Heart left ventricle (tissue), 16 donors: ENCODE measurements at regions not wholly inside any gene's neighbourhood (a gene's known extent, or its start where the extent isn't known, plus 50 kb on each side); places are given as distances from the start of the nearest gene placed in this dataset.

Experiments used
- ATAC-seq, 4 donors: fragments of 200-7000 bp; cut with Tn5 transposase; one replicate each; pipeline ENCODE4 v1.9.1; 2020 to 2022; ENCODE audit warnings: moderate library complexity in 4 of 4, mild to moderate bottlenecking in 3 of 4, moderate number of reproducible peaks in 1 of 4
- DNase-seq, 5 donors: peaks; one replicate each; pipeline ENCODE4 v3.0.0-alpha.2; 2020
- H3K27ac ChIP-seq, 12 donors: fragments of 200-600 bp; sonication (generic) in 4 of 12; one replicate each; pipeline versions ENCODE4 v1.5.0 to v1.8.0; 2016 to 2022; ENCODE audit warnings: mild to moderate bottlenecking in 2 of 12
- H3K27me3 ChIP-seq, 9 donors: fragments of 200-600 bp; sonication (generic) in 2 of 9; one replicate each; pipeline versions ENCODE4 v1.5.1 to v1.8.0; 2016 to 2022; ENCODE audit warnings: mild to moderate bottlenecking in 3 of 9
- H3K36me3 ChIP-seq, 9 donors: fragments of 200-600 bp; sonication (generic) in 2 of 9; one replicate each; pipeline versions ENCODE4 v1.5.0 to v1.8.0; 2018 to 2022; ENCODE audit warnings: mild to moderate bottlenecking in 2 of 9
- H3K4me1 ChIP-seq, 12 donors: fragments of 200-600 bp; sonication (generic) in 4 of 12; one replicate each; pipeline versions ENCODE4 v1.5.0 to v1.8.0; 2016 to 2022; ENCODE audit warnings: mild to moderate bottlenecking in 3 of 12
- H3K4me3 ChIP-seq, 12 donors: fragments of 200-600 bp; sonication (generic) in 4 of 12; one replicate each; pipeline versions ENCODE4 v1.5.0 to v1.8.0; 2017 to 2022; ENCODE audit warnings: mild to moderate bottlenecking in 9 of 12, moderate library complexity in 4 of 12
- H3K9me3 ChIP-seq, 12 donors: fragments of 200-600 bp; sonication (generic) in 4 of 12; one replicate each; pipeline versions ENCODE4 v1.5.0 to v1.8.0; 2016 to 2022; ENCODE audit warnings: mild to moderate bottlenecking in 1 of 12
- POLR2A ChIP-seq, 2 donors: fragments of 450-650 bp; IDR thresholded peaks; one replicate each; pipeline ENCODE4 v1.6.1; 2017; ENCODE audit warnings: antibody characterized with exemption in 2 of 2, mild to moderate bottlenecking in 2 of 2, moderate library complexity in 2 of 2
- WGBS, 4 donors: extraction: QIAGEN DNeasy Blood & Tissue Kit in 2 of 4; methylation state at CpG; one replicate each; pipeline versions ENCODE4 v1.1.5 to v1.1.7; 2013 to 2018; 5-methylcytosine and 5-hydroxymethylcytosine counted together
- intact Hi-C, 10 donors: fragments of 100-400 bp; cut with DNase I; formaldehyde crosslinking; loops; one replicate each; pipeline versions ENCODE4 v1.11.1 to v1.14.2; 2022
- TF ChIP-seq, protein P1 (sequence below), 12 donors: fragments of 200-600 bp; sonication (generic) in 4 of 12; IDR thresholded peaks; one replicate each; pipeline versions ENCODE4 v1.5.0 to v1.8.0; 2018 to 2022; ENCODE audit warnings: antibody characterized with exemption in 12 of 12, mild to moderate bottlenecking in 5 of 12
- donor health status: ischemic (EF 13 %, LVEDD 7.1; RV severe dilation, severe dysfunction).
- donor health status: healthy with polysubstance abuse.
- donor health status: DM: no; HTN: yes; CAD: no.
- donor health status: DM: no; HTN: no; CAD: no.
- donor health status: ischemic (EF 25% LVEDD 6.9; RV normal size, moderate dysfunction).
- donor health status: ischemic (EF 25% LVEDD 5.7; RV mildly dilated, moderate dysfunction).
- donor health status: healthy.
- donor health status: DM: yes; HTN: yes; CAD: no.
- donor health status: ischemic (EF 35%, LVEDD 5.7; RV mildly dilated, moderate dysfunction).
- donor health status: nonischemic (EF 11% LVEDD 7.7; RV severe dilation, severe dysfunction).
- donor health status: DM: yes; HTN: yes; CAD: no.
- donor health status: PGD.
- donor health status: ischemic (EF 29% LVEDD 5.4; RV normal size, mild dysfunction).
- donor health status: nonischemic (EF 23%, LVEDD 6.1; RV moderate dilation, normal function).

DNA sequence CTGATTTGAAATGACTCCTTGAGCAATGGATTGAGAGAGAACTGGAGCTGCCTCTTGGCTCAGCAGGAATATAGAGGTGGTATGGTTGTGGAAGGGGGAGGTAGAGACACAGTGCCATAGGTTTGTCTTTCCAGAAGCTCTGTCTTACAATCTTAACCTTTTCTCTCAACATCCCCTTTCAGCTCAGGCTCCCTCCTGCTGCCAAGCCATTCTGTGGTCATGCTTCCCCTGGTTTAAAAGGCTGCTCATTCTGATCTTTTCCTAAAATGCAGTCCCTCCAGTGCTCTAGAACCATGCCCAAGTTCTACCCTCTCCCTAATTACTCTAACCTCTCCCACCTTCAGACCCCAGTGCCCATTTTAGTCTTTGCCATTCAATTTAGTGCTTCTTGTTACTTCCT lies 517.9 kb upstream of the MARCKS start:
- Histone ChIP-seq H3K4me3 (no peak overlapping the region), H3K9me3 (no peaks in the 10 kb centered on the region), H3K27me3 (no peaks in the 10 kb centered on the region), H3K27ac (no peak overlapping the region), H3K36me3 (no peaks in the 10 kb centered on the region), H3K4me1 (peaks cover 0 to 5% (median 0%) of the 10 kb centered on the region in 12 donors)
- intact Hi-C loops = no loop called here
- TF ChIP-seq POLR2A (IDR thresholded peaks at IDR 0.05) = no peak
- TF ChIP-seq, protein P1, sequence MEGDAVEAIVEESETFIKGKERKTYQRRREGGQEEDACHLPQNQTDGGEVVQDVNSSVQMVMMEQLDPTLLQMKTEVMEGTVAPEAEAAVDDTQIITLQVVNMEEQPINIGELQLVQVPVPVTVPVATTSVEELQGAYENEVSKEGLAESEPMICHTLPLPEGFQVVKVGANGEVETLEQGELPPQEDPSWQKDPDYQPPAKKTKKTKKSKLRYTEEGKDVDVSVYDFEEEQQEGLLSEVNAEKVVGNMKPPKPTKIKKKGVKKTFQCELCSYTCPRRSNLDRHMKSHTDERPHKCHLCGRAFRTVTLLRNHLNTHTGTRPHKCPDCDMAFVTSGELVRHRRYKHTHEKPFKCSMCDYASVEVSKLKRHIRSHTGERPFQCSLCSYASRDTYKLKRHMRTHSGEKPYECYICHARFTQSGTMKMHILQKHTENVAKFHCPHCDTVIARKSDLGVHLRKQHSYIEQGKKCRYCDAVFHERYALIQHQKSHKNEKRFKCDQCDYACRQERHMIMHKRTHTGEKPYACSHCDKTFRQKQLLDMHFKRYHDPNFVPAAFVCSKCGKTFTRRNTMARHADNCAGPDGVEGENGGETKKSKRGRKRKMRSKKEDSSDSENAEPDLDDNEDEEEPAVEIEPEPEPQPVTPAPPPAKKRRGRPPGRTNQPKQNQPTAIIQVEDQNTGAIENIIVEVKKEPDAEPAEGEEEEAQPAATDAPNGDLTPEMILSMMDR (IDR thresholded peaks at IDR 0.05) = no peak
- ATAC-seq = no peak
- no peak for DNase-seq

DNA sequence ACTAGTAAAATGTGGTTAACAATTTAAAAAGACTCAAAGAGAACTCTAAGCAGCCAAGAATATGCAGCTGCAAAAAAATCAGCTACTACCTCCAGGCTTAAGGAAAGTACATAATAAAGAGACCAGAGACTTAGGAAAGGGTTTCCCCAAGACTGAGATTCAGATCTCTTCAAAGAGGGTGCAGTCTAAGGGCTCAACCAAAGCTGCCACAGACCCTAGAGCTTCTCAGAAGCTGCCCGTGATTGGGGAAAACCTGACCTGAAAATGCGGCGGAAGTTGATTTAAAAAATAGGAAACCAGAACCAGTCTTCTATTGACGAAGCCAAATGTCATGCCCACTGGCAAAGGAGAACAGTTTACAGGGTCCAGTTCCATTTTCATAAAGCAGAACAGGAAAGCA lies 516.8 kb upstream of the MARCKS start:
- H3K36me3 ChIP-seq = no peaks in the 10 kb centered on the region
- DNase-seq (no peak), ATAC-seq (no peak)
- no peak overlapping the region for H3K4me3 ChIP-seq
- H3K4me1 ChIP-seq = peaks cover 0 to 5% (median 0%) of the 10 kb centered on the region in 12 donors
- H3K27me3 ChIP-seq = no peaks in the 10 kb centered on the region
- intact Hi-C loops = no loop called here
- H3K27ac ChIP-seq = no peak overlapping the region
- no peaks in the 10 kb centered on the region for H3K9me3 ChIP-seq
- WGBS, 4 donors = 94 to 99% (median 96%) methylated on average over 4 of the region's 4 CpGs
- no peak for TF ChIP-seq POLR2A (IDR thresholded peaks at IDR 0.05)
- TF ChIP-seq, protein P1 (IDR thresholded peaks at IDR 0.05) = no peak

DNA sequence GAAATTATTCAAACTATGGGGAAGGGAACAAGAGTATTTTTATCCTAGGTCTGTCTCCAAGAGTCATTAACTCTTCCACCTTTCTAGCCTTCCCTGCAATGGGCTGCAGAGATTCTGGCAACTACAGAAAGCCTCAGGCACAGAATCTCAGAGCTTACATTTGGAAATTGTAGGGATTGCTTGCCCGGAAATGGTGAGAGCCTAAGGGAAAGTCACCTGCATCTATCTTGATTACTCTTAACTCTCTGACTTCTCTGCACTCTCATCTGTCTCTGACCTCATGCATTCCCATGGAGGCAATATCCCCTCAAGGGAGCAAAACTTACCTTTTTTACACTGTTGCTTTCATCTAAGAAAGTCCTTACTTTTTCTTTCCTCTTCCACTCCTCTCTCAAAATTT lies 513.2 kb upstream of the MARCKS start:
- intact Hi-C loops = no loop called here
- Histone ChIP-seq H3K4me3 (no peak overlapping the region), H3K36me3 (no peaks in the 10 kb centered on the region), H3K27me3 (no peaks in the 10 kb centered on the region), H3K27ac (no peak overlapping the region), H3K4me1 (peaks cover 0 to 3% (median 0%) of the 10 kb centered on the region in 12 donors), H3K9me3 (no peaks in the 10 kb centered on the region)
- TF ChIP-seq POLR2A (IDR thresholded peaks at IDR 0.05) = no peak
- TF ChIP-seq, protein P1 (IDR thresholded peaks at IDR 0.05) = no peak
- no peak for ATAC-seq
- WGBS, 4 donors = 0 to 91% (median 29%) methylated on average over 1 of the region's 1 CpG
- DNase-seq = no peak

DNA sequence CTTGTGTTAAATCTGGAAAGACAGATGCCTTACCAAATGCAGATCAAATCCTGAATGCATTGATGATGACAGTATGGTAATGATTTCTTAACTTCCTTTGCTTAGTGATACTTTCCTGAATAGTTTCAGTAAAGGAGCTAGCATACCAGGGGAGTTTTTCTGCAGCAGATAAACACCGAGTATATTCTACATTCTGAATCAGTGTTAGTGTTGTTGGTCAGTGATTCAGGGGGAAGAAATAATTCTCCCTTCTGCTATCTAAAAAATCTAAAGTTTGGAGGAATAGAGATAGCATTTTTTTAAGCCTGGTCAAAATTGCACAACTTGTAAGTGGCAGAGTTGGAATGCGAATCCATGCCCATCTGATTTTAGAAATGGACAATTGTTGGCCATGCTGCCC lies 512.2 kb upstream of the MARCKS start:
- intact Hi-C loops = no loop called here
- Histone ChIP-seq H3K4me3 (no peak overlapping the region), H3K36me3 (no peaks in the 10 kb centered on the region), H3K27me3 (no peaks in the 10 kb centered on the region), H3K4me1 (peaks cover 0 to 5% (median 0%) of the 10 kb centered on the region in 12 donors), H3K27ac (no peak overlapping the region), H3K9me3 (no peaks in the 10 kb centered on the region)
- WGBS, 4 donors = 90 to 95% (median 91%) methylated on average over 2 of the region's 2 CpGs
- DNase-seq = no peak
- ATAC-seq = no peak
- TF ChIP-seq, protein P1 (IDR thresholded peaks at IDR 0.05) = no peak
- TF ChIP-seq POLR2A (IDR thresholded peaks at IDR 0.05) = no peak
